Endothelial cell (in vitro differentiated cells): ENCODE measurements at regions not wholly inside any gene's neighbourhood (a gene's known extent, or its start where the extent isn't known, plus 50 kb on each side); places are given as distances from the start of the nearest gene placed in this dataset.

ENCODE experiments used
- DNase-seq: peaks from one replicate; pipeline ENCODE4 v3.0.0; 2021; ENCODE audit warnings: low spot score
- H3K27ac Mint-ChIP-seq: one replicate; pipeline ENCODE4 v1.8.0; 2021; ENCODE audit warnings: mixed read lengths, inconsistent platforms; ENCODE audit not compliant: unreplicated experiment
- H3K27me3 Mint-ChIP-seq: one replicate; pipeline ENCODE4 v1.8.0; 2021; ENCODE audit warnings: mild to moderate bottlenecking, moderate library complexity, mixed read lengths, inconsistent platforms; ENCODE audit not compliant: unreplicated experiment
- H3K36me3 Mint-ChIP-seq: one replicate; pipeline ENCODE4 v1.8.0; 2021; ENCODE audit warnings: mild to moderate bottlenecking, low read depth, mixed read lengths, inconsistent platforms; ENCODE audit not compliant: unreplicated experiment
- H3K4me1 Mint-ChIP-seq: one replicate; pipeline ENCODE4 v1.8.0; 2021; ENCODE audit warnings: mild to moderate bottlenecking, mixed read lengths, inconsistent platforms; ENCODE audit not compliant: unreplicated experiment
- H3K4me3 Mint-ChIP-seq: one replicate; pipeline ENCODE4 v1.8.0; 2021; ENCODE audit warnings: mild to moderate bottlenecking, mixed read lengths, inconsistent platforms; ENCODE audit not compliant: unreplicated experiment
- H3K9me3 Mint-ChIP-seq: one replicate; pipeline ENCODE4 v1.8.0; 2021; ENCODE audit warnings: mixed read lengths, inconsistent platforms; ENCODE audit not compliant: unreplicated experiment
- CTCF ChIP-seq: fragments of 200-600 bp; sonication (generic); IDR thresholded peaks from one replicate; pipeline ENCODE4 v1.5.0; 2021; ENCODE audit warnings: antibody characterized with exemption; ENCODE audit not compliant: unreplicated experiment

- DNase-seq = no peak
- Mint-ChIP-seq H3K9me3 (no peaks in the 10 kb centered on the region), H3K27me3 (no peaks in the 10 kb centered on the region), H3K4me3 (no peak overlapping the region), H3K27ac (no peak overlapping the region), H3K4me1 (peaks cover 4% of the 10 kb centered on the region), H3K36me3 (no peaks in the 10 kb centered on the region)
- no peak for TF ChIP-seq CTCF
These were observed 219.1 kb upstream of the RGMA start for GRCh38 chr15:93308026-93308690.

DNA sequence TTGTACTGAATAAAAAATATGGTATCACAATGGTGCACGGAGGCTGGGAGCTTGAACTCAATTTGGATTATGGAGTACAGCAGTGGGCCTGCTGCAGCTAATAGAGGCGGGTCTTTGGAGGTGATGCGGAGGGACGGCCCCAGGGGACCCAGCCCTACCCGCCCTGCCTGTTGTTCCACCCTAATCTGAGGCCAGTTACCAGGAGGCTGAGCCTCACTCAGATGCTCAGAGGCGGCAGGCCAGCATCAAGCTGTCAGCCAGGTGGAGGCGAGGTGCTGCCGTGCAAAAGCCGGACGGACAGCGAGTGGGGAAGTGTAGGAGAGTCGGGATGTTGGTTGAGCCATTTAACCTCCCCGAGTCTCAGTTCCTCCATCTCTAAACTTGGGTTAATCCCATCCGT lies 218.5 kb upstream of the RGMA start:
- Mint-ChIP-seq H3K36me3 (no peaks in the 10 kb centered on the region), H3K27ac (no peak overlapping the region), H3K27me3 (peaks cover 2% of the 10 kb centered on the region), H3K4me3 (no peak overlapping the region), H3K9me3 (no peaks in the 10 kb centered on the region), H3K4me1 (peaks cover 2% of the 10 kb centered on the region)
- no peak for DNase-seq
- no peak for TF ChIP-seq CTCF

- no peak for DNase-seq
- Mint-ChIP-seq H3K27ac (no peak overlapping the region), H3K36me3 (no peaks in the 10 kb centered on the region), H3K9me3 (no peaks in the 10 kb centered on the region), H3K4me3 (no peak overlapping the region), H3K4me1 (no peaks in the 10 kb centered on the region), H3K27me3 (peaks cover 2% of the 10 kb centered on the region)
- no peak for TF ChIP-seq CTCF
These were observed 216.3 kb upstream of the RGMA start for GRCh38 chr15:93305306-93305705.

DNA sequence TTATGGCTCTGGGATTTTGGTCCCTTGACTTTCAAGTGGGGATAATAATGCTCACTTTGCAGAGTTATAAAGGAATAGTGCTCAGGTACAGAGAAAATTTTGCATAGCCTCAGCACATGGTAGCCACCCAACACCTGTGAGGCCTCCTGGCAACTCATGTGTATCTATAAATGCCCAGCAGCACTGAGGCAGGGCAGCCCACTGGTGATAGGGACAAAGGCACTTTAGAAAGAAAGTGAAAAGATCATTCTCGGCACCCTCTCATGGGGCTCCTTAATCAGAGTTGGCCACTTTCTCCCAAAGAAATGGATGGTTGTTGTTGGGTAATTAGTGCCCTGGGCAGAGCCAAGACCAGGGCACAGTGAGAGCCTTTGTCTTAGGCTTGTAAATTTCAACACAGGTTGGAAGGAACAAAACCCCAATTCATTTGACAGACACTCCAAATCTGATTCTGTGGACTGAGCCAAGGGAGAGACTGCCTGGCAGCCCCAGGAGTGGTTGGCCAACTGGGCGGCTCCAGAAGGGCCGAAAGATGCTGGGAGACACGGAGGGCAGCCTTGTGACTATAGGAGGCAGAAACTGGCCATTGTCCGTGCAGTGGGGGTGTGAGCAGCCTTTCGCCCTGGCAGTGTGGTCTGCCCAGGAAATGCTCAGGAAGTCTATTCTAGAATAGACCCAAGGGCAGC lies 213.2 kb upstream of the RGMA start:
- H3K36me3 Mint-ChIP-seq = no peaks in the 10 kb centered on the region
- no peak overlapping the region for H3K27ac Mint-ChIP-seq
- H3K4me3 Mint-ChIP-seq = no peak overlapping the region
- DNase-seq = no peak
- no peaks in the 10 kb centered on the region for H3K4me1 Mint-ChIP-seq
- peaks cover 2% of the 10 kb centered on the region for H3K27me3 Mint-ChIP-seq
- no peaks in the 10 kb centered on the region for H3K9me3 Mint-ChIP-seq
- TF ChIP-seq CTCF = no peak

DNA sequence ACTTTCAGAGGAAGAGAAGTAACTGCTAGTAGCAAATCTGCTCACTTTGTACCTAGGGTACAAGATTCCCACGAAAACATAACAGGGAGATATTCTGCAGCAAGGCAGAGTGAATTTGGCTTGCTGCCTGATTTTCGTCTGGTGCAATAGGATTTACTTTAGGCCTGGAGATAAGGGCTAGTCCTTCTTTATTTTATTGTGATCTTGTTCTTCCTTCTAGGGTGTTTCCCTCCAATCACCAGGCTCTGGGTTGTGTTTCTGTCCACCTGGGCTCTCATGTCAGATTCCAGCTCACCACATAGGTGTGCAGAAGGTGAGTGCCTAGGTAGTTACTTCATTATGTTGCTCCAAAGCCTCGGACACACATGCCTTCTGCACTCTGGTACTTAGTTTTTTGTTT lies 211.8 kb upstream of the RGMA start:
- Mint-ChIP-seq H3K4me3 (no peak overlapping the region), H3K27ac (no peak overlapping the region), H3K9me3 (no peaks in the 10 kb centered on the region), H3K27me3 (peaks cover 3% of the 10 kb centered on the region), H3K4me1 (no peaks in the 10 kb centered on the region), H3K36me3 (no peaks in the 10 kb centered on the region)
- no peak for DNase-seq
- TF ChIP-seq CTCF = no peak
